ENCODE measurements at regions not wholly inside any gene's neighbourhood (a gene's known extent, or its start where the extent isn't known, plus 50 kb on each side); places are given as distances from the start of the nearest gene placed in this dataset.
"Not testable (repeated sequence)": the region's sequence is repeated elsewhere in the genome, so short reads cannot be mapped to it uniquely, and the experiment has no call there.

GRCh38 chr4:141290771-141291170, 70.1 kb downstream of the ZNF330 start:
- no peak for DNase-seq

- no peak for DNase-seq
These were observed 73.6 kb downstream of the ZNF330 start for GRCh38 chr4:141294306-141294705.

GRCh38 chr4:141301216-141301615, 80.5 kb downstream of the ZNF330 start:
- DNase-seq = no peak

GRCh38 chr4:141302924-141303323, 82.2 kb downstream of the ZNF330 start:
- DNase-seq = no peak

- no peak for DNase-seq
These were observed 83.7 kb downstream of the ZNF330 start for GRCh38 chr4:141304346-141304745.

GRCh38 chr4:141306331-141306730, 85.6 kb downstream of the ZNF330 start:
- no peak for DNase-seq

- peak in 41 of 58 donors; percentile 0 to 47 (median 10) for DNase-seq
These were observed 86.6 kb downstream of the ZNF330 start for GRCh38 chr4:141307241-141307689.

GRCh38 chr4:141309874-141310273, 89.2 kb downstream of the ZNF330 start:
- no peak for DNase-seq

GRCh38 chr4:141311246-141312204, 90.8 kb downstream of the ZNF330 start:
- DNase-seq = no peak

- DNase-seq = no peak
These were observed 93.9 kb downstream of the ZNF330 start for GRCh38 chr4:141314627-141315026.

- DNase-seq = no peak
These were observed 108.0 kb downstream of the ZNF330 start for GRCh38 chr4:141328560-141329173.

GRCh38 chr4:141329174-141329569, 108.5 kb downstream of the ZNF330 start:
- DNase-seq = no peak

GRCh38 chr4:141330616-141331015, 109.9 kb downstream of the ZNF330 start:
- DNase-seq = no peak

GRCh38 chr4:141331534-141332358, 111.1 kb downstream of the ZNF330 start:
- no peak for DNase-seq

GRCh38 chr4:141332359-141333181, 111.9 kb downstream of the ZNF330 start:
- peak in 4 of 58 donors; percentile 2 to 4 (median 4) for DNase-seq

GRCh38 chr4:141333456-141334230, 112.9 kb downstream of the ZNF330 start:
- DNase-seq = not testable (repeated sequence)

- DNase-seq = no peak
These were observed 114.5 kb downstream of the ZNF330 start for GRCh38 chr4:141335166-141335565.

GRCh38 chr4:141338238-141338637, 117.5 kb downstream of the ZNF330 start:
- no peak for DNase-seq

GRCh38 chr4:141339391-141339790, 118.7 kb downstream of the ZNF330 start:
- no peak for DNase-seq

GRCh38 chr4:141339966-141340365, 119.3 kb downstream of the ZNF330 start:
- no peak for DNase-seq
